GM19099 (cell line): ENCODE measurements at regions not wholly inside any gene's neighbourhood (a gene's known extent, or its start where the extent isn't known, plus 50 kb on each side); places are given as distances from the start of the nearest gene placed in this dataset.

Experiments used
- POLR2A ChIP-seq: IDR thresholded peaks from 3 replicates; pipeline ENCODE4 v1.6.1; 2011; ENCODE audit warnings: low read depth; ENCODE audit not compliant: insufficient read length; ENCODE audit errors: extremely low read depth

GRCh38 chr1:25022361-25023189 lies 92.5 kb upstream of the RUNX3 start:
- TF ChIP-seq POLR2A, result peak; percentile 65

- TF ChIP-seq POLR2A, result no peak
These were observed 91.6 kb upstream of the RUNX3 start for GRCh38 chr1:25021591-25022215.

- TF ChIP-seq POLR2A, result no peak
These were observed 90.9 kb upstream of the RUNX3 start for GRCh38 chr1:25020851-25021590.

GRCh38 chr1:25020173-25020845 lies 90.2 kb upstream of the RUNX3 start:
- no peak for TF ChIP-seq POLR2A

GRCh38 chr1:25019337-25020172 lies 89.5 kb upstream of the RUNX3 start:
- TF ChIP-seq POLR2A, result peak; percentile 63

GRCh38 chr1:25018943-25019336 lies 88.9 kb upstream of the RUNX3 start:
- no peak for TF ChIP-seq POLR2A

GRCh38 chr1:25018110-25018735 lies 88.1 kb upstream of the RUNX3 start:
- TF ChIP-seq POLR2A, result no peak

- TF ChIP-seq POLR2A, result no peak
These were observed 87.5 kb upstream of the RUNX3 start for GRCh38 chr1:25017436-25018109.

- TF ChIP-seq POLR2A, result no peak
These were observed 83.2 kb upstream of the RUNX3 start for GRCh38 chr1:25012966-25013962.

GRCh38 chr1:25011943-25012638 lies 82.0 kb upstream of the RUNX3 start:
- no peak for TF ChIP-seq POLR2A

- TF ChIP-seq POLR2A, result no peak
These were observed 81.2 kb upstream of the RUNX3 start for GRCh38 chr1:25011275-25011674.

- TF ChIP-seq POLR2A, result no peak
These were observed 79.7 kb upstream of the RUNX3 start for GRCh38 chr1:25009671-25010262.

GRCh38 chr1:25008192-25008485 lies 78.1 kb upstream of the RUNX3 start:
- TF ChIP-seq POLR2A, result no peak
